IMR-90 (cell line): ENCODE measurements at regions not wholly inside any gene's neighbourhood (a gene's known extent, or its start where the extent isn't known, plus 50 kb on each side); places are given as distances from the start of the nearest gene placed in this dataset.

Experiments used
- ATAC-seq: fragments of 200-7000 bp; cut with Tn5 transposase; 2 replicates; pipeline ENCODE4 v1.9.1; 2020; ENCODE audit warnings: low read depth, mild to moderate bottlenecking, moderate library complexity
- BruUV-seq: library from RNA; stranded (reverse); fragments of 400-500 nt; replicated peaks from 2 replicates; lab custom pipeline; 2021; lab: Mats Ljungman, UMichigan
- CTCF ChIA-PET: fragments of 300-600 bp; formaldehyde crosslinking; extraction: SDS; loops from one replicate; lab custom pipeline; 2021; ENCODE audit warnings: antibody characterized with exemption; lab: Yijun Ruan, JAX
- POLR2A ChIA-PET: fragments of 300-600 bp; sonication (Branson Sonifier 250); formaldehyde crosslinking; loops from one replicate; lab custom pipeline; 2022; ENCODE audit warnings: antibody characterized with exemption; ENCODE audit not compliant: unreplicated experiment; lab: Charles Lee
- DNase-seq: peaks from one replicate; pipeline ENCODE4 v3.0.0; 2013
- H2AFZ ChIP-seq: replicated peaks from 2 replicates; pipeline ENCODE3; 2013; ENCODE audit warnings: low read length, mild to moderate bottlenecking; ENCODE audit not compliant: poor library complexity
- H2AK5ac ChIP-seq: 2 replicates; pipeline ENCODE4 v1.6.1; 2013; ENCODE audit warnings: low read depth, low read length, inconsistent platforms
- H2AK9ac ChIP-seq: replicated peaks from 2 replicates; pipeline ENCODE3; 2013; ENCODE audit warnings: mild to moderate bottlenecking, low read depth, low read length, moderate library complexity; ENCODE audit not compliant: poor library complexity
- H2BK120ac ChIP-seq: 2 replicates; pipeline ENCODE4 v1.6.1; 2013; ENCODE audit warnings: low read depth, low read length, inconsistent platforms
- H2BK15ac ChIP-seq: 3 replicates; pipeline ENCODE4 v1.6.1; 2013; ENCODE audit warnings: low read depth, low read length, inconsistent platforms
- H2BK20ac ChIP-seq: 2 replicates; pipeline ENCODE4 v1.6.1; 2013; ENCODE audit warnings: low read depth, mild to moderate bottlenecking, inconsistent platforms, low read length, moderate library complexity
- H2BK5ac ChIP-seq: 2 replicates; pipeline ENCODE4 v1.6.1; 2013; ENCODE audit warnings: mild to moderate bottlenecking, low read depth, low read length, inconsistent platforms; ENCODE audit not compliant: poor library complexity, severe bottlenecking
- H3K14ac ChIP-seq: replicated peaks from 2 replicates; pipeline ENCODE4 v1.6.1; 2013; ENCODE audit warnings: low read depth, low read length, inconsistent platforms
- H3K18ac ChIP-seq: 2 replicates; pipeline ENCODE4 v1.6.1; 2013; ENCODE audit warnings: low read depth, low read length, control low read depth
- H3K23ac ChIP-seq: 2 replicates; pipeline ENCODE4 v1.6.1; 2013; ENCODE audit warnings: low read depth, low read length, inconsistent platforms
- H3K27ac ChIP-seq: 2 replicates; pipeline ENCODE4 v1.5.1; 2013; ENCODE audit warnings: mild to moderate bottlenecking, control low read depth, low read length; ENCODE audit not compliant: insufficient read depth
- H3K27me3 ChIP-seq: 2 replicates; pipeline ENCODE4 v1.6.1; 2013; ENCODE audit warnings: low read length; ENCODE audit not compliant: control insufficient read depth, insufficient read depth
- H3K36me3 ChIP-seq: 2 replicates; pipeline ENCODE4 v1.6.1; 2013; ENCODE audit warnings: low read length, mixed read lengths; ENCODE audit not compliant: control insufficient read depth, insufficient read depth
- H3K4ac ChIP-seq: 2 replicates; pipeline ENCODE4 v1.6.1; 2013; ENCODE audit warnings: low read depth, low read length, inconsistent platforms
- H3K4me1 ChIP-seq: 2 replicates; pipeline ENCODE4 v1.6.1; 2013; ENCODE audit warnings: low read length, mixed read lengths; ENCODE audit not compliant: control insufficient read depth, insufficient read depth
- H3K4me2 ChIP-seq: 2 replicates; pipeline ENCODE4 v1.6.1; 2013; ENCODE audit warnings: low read depth, mild to moderate bottlenecking, control low read depth, low read length, moderate library complexity
- H3K4me3 ChIP-seq: 2 replicates; pipeline ENCODE4 v1.5.1; 2013; ENCODE audit warnings: low read depth, mild to moderate bottlenecking, control low read depth, low read length, moderate library complexity; ENCODE audit not compliant: insufficient read depth
- H3K56ac ChIP-seq: 2 replicates; pipeline ENCODE4 v1.6.1; 2013; ENCODE audit warnings: low read length, inconsistent platforms; ENCODE audit not compliant: insufficient read depth; ENCODE audit errors: extremely low read depth
- H3K79me1 ChIP-seq, 2 experiments: 2 replicates each; pipeline ENCODE4 v1.6.1; 2013; ENCODE audit warnings: low read length in 2 of 2, inconsistent platforms in 1 of 2, low read depth in 1 of 2
- H3K9ac ChIP-seq: 2 replicates; pipeline ENCODE4 v1.6.1; 2013; ENCODE audit warnings: low read depth, low read length, control low read depth
- H3K9me1 ChIP-seq: 2 replicates; pipeline ENCODE4 v1.6.1; 2013; ENCODE audit warnings: low read length, inconsistent platforms; ENCODE audit not compliant: insufficient read depth
- H3K9me3 ChIP-seq: 2 replicates; pipeline ENCODE4 v1.6.1; 2013; ENCODE audit warnings: low read length; ENCODE audit not compliant: control insufficient read depth, insufficient read depth
- H4K20me1 ChIP-seq: 2 replicates; pipeline ENCODE4 v1.6.1; 2013; ENCODE audit warnings: low read length, inconsistent platforms; ENCODE audit not compliant: insufficient read depth
- H4K5ac ChIP-seq: 2 replicates; pipeline ENCODE4 v1.6.1; 2013; ENCODE audit warnings: mild to moderate bottlenecking, low read depth, low read length, control low read depth
- H4K8ac ChIP-seq, 2 experiments: 2 replicates each; pipeline ENCODE4 v1.6.1; 2013; ENCODE audit warnings: low read depth in 2 of 2, low read length in 2 of 2, control low read depth in 1 of 2, inconsistent platforms in 1 of 2
- H4K91ac ChIP-seq: 2 replicates; pipeline ENCODE4 v1.6.1; 2013; ENCODE audit warnings: low read depth, low read length, inconsistent platforms; ENCODE audit not compliant: insufficient read depth
- CEBPB ChIP-seq: IDR thresholded peaks from 2 replicates; pipeline ENCODE4 v1.6.1; 2012; ENCODE audit warnings: low read depth, low read length, improper control_type of control experiment
- CTCF ChIP-seq: conservative IDR thresholded peaks from 2 replicates; pipeline ENCODE4 v1.5.1; 2012; ENCODE audit warnings: mild to moderate bottlenecking, low read depth, low read length, improper control_type of control experiment
- RFX5 ChIP-seq: IDR thresholded peaks from 2 replicates; pipeline ENCODE4 v1.8.0; 2012; ENCODE audit warnings: low read depth, mild to moderate bottlenecking, low read length, moderate library complexity
- WGBS, 2 experiments: methylation state at CpG; one replicate each; pipeline versions ENCODE4 v1.1.5 to v1.1.7; 2013; ENCODE audit warnings: missing lambda C conversion rate in 2 of 2; ENCODE audit not compliant: insufficient read length in 1 of 2; ENCODE audit errors: extremely low coverage in 2 of 2; 5-methylcytosine and 5-hydroxymethylcytosine counted together
- dilution Hi-C: fragments of 300-500 bp; cut with HindIII; formaldehyde crosslinking; loops from one replicate; pipeline ENCODE4 v1.14.3; 2018; ENCODE audit warnings: low sequenced_read_pairs; ENCODE audit not compliant: unreplicated experiment
- in situ Hi-C: fragments of 300-500 bp; cut with MboI; formaldehyde crosslinking; loops from 3 replicates; pipeline ENCODE4 v1.14.3; 2019; ENCODE audit warnings: low sequenced_read_pairs, inconsistent platforms, mixed read lengths
- intact Hi-C: fragments of 100-400 bp; cut with micrococcal nuclease; formaldehyde crosslinking; loops from 2 replicates; pipeline ENCODE4 v1.10.0; 2022

DNA sequence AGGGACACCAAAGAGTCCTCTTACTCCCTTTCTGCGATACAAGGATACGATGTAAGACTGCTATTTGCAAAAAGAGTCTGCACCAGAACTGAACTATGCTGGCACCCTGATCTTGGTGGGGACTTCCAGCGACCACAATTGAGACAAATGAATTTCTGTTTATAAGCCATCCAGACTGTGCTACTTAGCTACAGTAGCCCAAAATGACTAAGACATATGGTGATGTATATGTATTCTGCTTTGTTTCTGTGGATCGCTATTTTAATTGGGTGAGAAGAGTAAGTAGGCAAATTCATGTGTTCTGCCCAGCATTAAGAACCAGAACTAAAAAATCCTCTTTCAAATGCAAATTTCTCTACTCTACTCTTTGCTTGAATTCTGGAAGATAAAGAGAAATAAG, 720.9 kb downstream of the DIPK2A start:
- Histone ChIP-seq H4K91ac (no peak overlapping the region), H2AK9ac (no peak overlapping the region), H4K8ac (no peak overlapping the region), H3K79me1 (no peaks in the 10 kb centered on the region), H3K4me1 (no peaks in the 10 kb centered on the region), H4K5ac (no peak overlapping the region), H3K56ac (no peak overlapping the region), H3K27ac (no peak overlapping the region), H3K9me3 (no peaks in the 10 kb centered on the region), H3K9ac (no peak overlapping the region), H3K4me2 (no peak overlapping the region), H2AFZ (no peak overlapping the region), H2BK15ac (no peak overlapping the region), H3K23ac (no peak overlapping the region), H3K4me3 (no peak overlapping the region), H3K9me1 (no peaks in the 10 kb centered on the region), H3K36me3 (no peaks in the 10 kb centered on the region), H3K18ac (no peak overlapping the region), H4K20me1 (no peaks in the 10 kb centered on the region), H2BK20ac (no peak overlapping the region), H2BK5ac (no peak overlapping the region), H3K14ac (no peak overlapping the region), H2BK120ac (no peak overlapping the region), H3K4ac (no peak overlapping the region), H3K27me3 (no peaks in the 10 kb centered on the region), H2AK5ac (no peak overlapping the region)
- WGBS, 2 experiments, result no CpG with 5 or more reads among the region's 4 CpGs
- CTCF ChIA-PET, result no interaction called here
- in situ Hi-C loops (no loop called here), dilution Hi-C loops (no loop called here), intact Hi-C loops (no loop called here)
- TF ChIP-seq CTCF (no peak), RFX5 (no peak), CEBPB (no peak)
- no peak for DNase-seq
- BruUV-seq, result no TSS peak
- POLR2A ChIA-PET, result no interaction called here
- ATAC-seq, result no peak
